ENCODE measurements at regions not wholly inside any gene's neighbourhood (a gene's known extent, or its start where the extent isn't known, plus 50 kb on each side); places are given as distances from the start of the nearest gene placed in this dataset.

GRCh38 chr11:71076525-71077304, 175.7 kb downstream of the SHANK2 start:
- TF ChIP-seq CTCF (IDR thresholded peaks at IDR 0.05) (no peak), POLR2A (IDR thresholded peaks at IDR 0.05) (no peak)
- H3K36me3 ChIP-seq (replicated peaks in 1 of 2; ENCODE audit: insufficient read depth in 1 of 2, low read depth in 2 of 2), result no peaks in the 10 kb centered on the region
- no peaks in the 10 kb centered on the region for H3K4me1 ChIP-seq
- DNase-seq (no peak), ATAC-seq (no peak)
- H3K9me3 ChIP-seq, result no peaks in the 10 kb centered on the region
- no peak overlapping the region for H3K27ac ChIP-seq
- intact Hi-C loops (cut with DNase I), result no loop called here
- H3K4me3 ChIP-seq, result no peak overlapping the region
- H3K27me3 ChIP-seq, result no peaks in the 10 kb centered on the region
- 78% methylated on average over 7 of the region's 7 CpGs for WGBS, 2 donors

GRCh38 chr11:71075871-71076420, 176.4 kb downstream of the SHANK2 start:
- ATAC-seq (no peak), DNase-seq (no peak)
- no peak for TF ChIP-seq CTCF (IDR thresholded peaks at IDR 0.05)
- TF ChIP-seq POLR2A (IDR thresholded peaks at IDR 0.05), result no peak
- no peak overlapping the region for H3K4me3 ChIP-seq
- no peaks in the 10 kb centered on the region for H3K27me3 ChIP-seq
- intact Hi-C loops (cut with DNase I), result no loop called here
- WGBS, 2 donors, result 67 to 79% methylated on average over 10 of the region's 10 CpGs
- H3K27ac ChIP-seq, result no peak overlapping the region
- no peaks in the 10 kb centered on the region for H3K9me3 ChIP-seq
- H3K36me3 ChIP-seq (replicated peaks in 1 of 2; ENCODE audit: insufficient read depth in 1 of 2, low read depth in 2 of 2), result no peaks in the 10 kb centered on the region
- no peaks in the 10 kb centered on the region for H3K4me1 ChIP-seq

- WGBS, 2 donors, result 90 to 92% methylated on average over 6 to 14 of the region's 14 CpGs
- no peak for TF ChIP-seq CTCF (IDR thresholded peaks at IDR 0.05)
- no peak for TF ChIP-seq POLR2A (IDR thresholded peaks at IDR 0.05)
- no peak overlapping the region for H3K4me3 ChIP-seq
Observed at GRCh38 chr11:71075116-71075720, 177.2 kb downstream of the SHANK2 start.

GRCh38 chr11:71071736-71072509, 180.5 kb downstream of the SHANK2 start:
- Histone ChIP-seq H3K9me3 (no peaks in the 10 kb centered on the region), H3K4me1 (no peaks in the 10 kb centered on the region), H3K4me3 (no peak overlapping the region), H3K27me3 (no peaks in the 10 kb centered on the region), H3K36me3 (replicated peaks in 1 of 2; ENCODE audit: insufficient read depth in 1 of 2, low read depth in 2 of 2) (no peaks in the 10 kb centered on the region), H3K27ac (no peak overlapping the region)
- DNase-seq (no peak), ATAC-seq (no peak)
- WGBS, 2 donors, result 89 to 93% methylated on average over 15 of the region's 15 CpGs
- no peak for TF ChIP-seq POLR2A (IDR thresholded peaks at IDR 0.05)
- TF ChIP-seq CTCF (IDR thresholded peaks at IDR 0.05), result no peak
- intact Hi-C loops (cut with DNase I), result no loop called here

More at GRCh38 chr11:71075116-71075720, 177.2 kb downstream of the SHANK2 start:
- H3K27ac ChIP-seq, result no peak overlapping the region
- H3K9me3 ChIP-seq, result no peaks in the 10 kb centered on the region
- intact Hi-C loops (cut with DNase I), result no loop called here
- no peaks in the 10 kb centered on the region for H3K36me3 ChIP-seq (replicated peaks in 1 of 2; ENCODE audit: insufficient read depth in 1 of 2, low read depth in 2 of 2)
- H3K27me3 ChIP-seq, result no peaks in the 10 kb centered on the region
- DNase-seq, result no peak
- H3K4me1 ChIP-seq, result no peaks in the 10 kb centered on the region
- ATAC-seq, result no peak
